ENCODE measurements at regions not wholly inside any gene's neighbourhood (a gene's known extent, or its start where the extent isn't known, plus 50 kb on each side); places are given as distances from the start of the nearest gene placed in this dataset.

DNA sequence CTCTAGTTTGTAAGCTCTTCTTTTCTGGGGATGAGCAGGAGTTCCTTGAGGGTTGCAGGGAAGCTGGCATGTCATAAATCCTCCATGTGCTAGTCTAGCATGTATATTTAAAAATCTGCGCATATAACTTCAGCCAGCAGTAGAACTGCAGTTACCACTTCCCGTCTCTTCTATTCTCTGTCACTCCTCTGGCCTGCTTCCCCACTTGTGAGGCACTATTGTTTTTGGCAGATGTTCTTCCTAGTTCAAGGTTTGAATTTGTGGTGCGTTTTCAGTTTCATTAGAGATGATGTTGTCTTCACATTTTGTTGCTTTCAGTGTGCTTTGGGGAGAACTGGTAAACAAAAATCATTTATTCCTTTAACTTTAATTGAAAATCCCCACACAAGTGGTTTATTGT, 169.1 kb upstream of the ZPLD1 start:
- Histone ChIP-seq H3K4me2 (ENCODE audit: low read depth, low read length, poor library complexity, severe bottlenecking) (no peak overlapping the region), H2AFZ (ENCODE audit: low read length) (peak overlapping the region; percentile 37; the same call in 1 of the 2 replicates), H3K27me3 (ENCODE audit: insufficient read depth, low read length, poor library complexity, severe bottlenecking) (no peaks in the 10 kb centered on the region), H3K4me1 (ENCODE audit: insufficient read depth, low read length, poor library complexity, severe bottlenecking) (no peaks in the 10 kb centered on the region), H3K9me2 (replicated peaks; ENCODE audit: low read depth, low read length) (no peaks in the 10 kb centered on the region), H3K9me3 (ENCODE audit: insufficient read depth, low read depth, low read length) (no peaks in the 10 kb centered on the region), H3F3A (ENCODE audit: low read depth) (no peaks in the 10 kb centered on the region), H3K36me3 (ENCODE audit: insufficient read depth, low read length) (no peaks in the 10 kb centered on the region), H3K9ac (ENCODE audit: low read depth, low read length, poor library complexity, severe bottlenecking) (no peak overlapping the region), H3K79me2 (ENCODE audit: insufficient read depth, low read length) (no peaks in the 10 kb centered on the region), H4K20me1 (ENCODE audit: insufficient read depth, low read length, poor library complexity, severe bottlenecking) (no peaks in the 10 kb centered on the region), H3K4me3 (ENCODE audit: low read length, poor library complexity, severe bottlenecking) (no peak overlapping the region)
- TF ChIP-seq, protein P1, sequence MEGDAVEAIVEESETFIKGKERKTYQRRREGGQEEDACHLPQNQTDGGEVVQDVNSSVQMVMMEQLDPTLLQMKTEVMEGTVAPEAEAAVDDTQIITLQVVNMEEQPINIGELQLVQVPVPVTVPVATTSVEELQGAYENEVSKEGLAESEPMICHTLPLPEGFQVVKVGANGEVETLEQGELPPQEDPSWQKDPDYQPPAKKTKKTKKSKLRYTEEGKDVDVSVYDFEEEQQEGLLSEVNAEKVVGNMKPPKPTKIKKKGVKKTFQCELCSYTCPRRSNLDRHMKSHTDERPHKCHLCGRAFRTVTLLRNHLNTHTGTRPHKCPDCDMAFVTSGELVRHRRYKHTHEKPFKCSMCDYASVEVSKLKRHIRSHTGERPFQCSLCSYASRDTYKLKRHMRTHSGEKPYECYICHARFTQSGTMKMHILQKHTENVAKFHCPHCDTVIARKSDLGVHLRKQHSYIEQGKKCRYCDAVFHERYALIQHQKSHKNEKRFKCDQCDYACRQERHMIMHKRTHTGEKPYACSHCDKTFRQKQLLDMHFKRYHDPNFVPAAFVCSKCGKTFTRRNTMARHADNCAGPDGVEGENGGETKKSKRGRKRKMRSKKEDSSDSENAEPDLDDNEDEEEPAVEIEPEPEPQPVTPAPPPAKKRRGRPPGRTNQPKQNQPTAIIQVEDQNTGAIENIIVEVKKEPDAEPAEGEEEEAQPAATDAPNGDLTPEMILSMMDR (conservative IDR thresholded peaks at IDR 0.05; ENCODE audit: low read length), result no peak
- TF ChIP-seq EZH2phosphoT487 (IDR thresholded peaks at IDR 0.05; ENCODE audit: borderline replicate concordance), result no peak

GRCh38 chr3:102269406-102269805, 165.4 kb upstream of the ZPLD1 start:
- TF ChIP-seq, protein P1 (conservative IDR thresholded peaks at IDR 0.05; ENCODE audit: low read length), result no peak
- no peak for TF ChIP-seq EZH2phosphoT487 (IDR thresholded peaks at IDR 0.05; ENCODE audit: borderline replicate concordance)
- no peaks in the 10 kb centered on the region for H3K4me1 ChIP-seq (ENCODE audit: insufficient read depth, low read length, poor library complexity, severe bottlenecking)
- no peak overlapping the region for H3K9ac ChIP-seq (ENCODE audit: low read depth, low read length, poor library complexity, severe bottlenecking)
- no peak overlapping the region for H3K4me2 ChIP-seq (ENCODE audit: low read depth, low read length, poor library complexity, severe bottlenecking)
- no peaks in the 10 kb centered on the region for H3K36me3 ChIP-seq (ENCODE audit: insufficient read depth, low read length)
- H3K79me2 ChIP-seq (ENCODE audit: insufficient read depth, low read length), result no peaks in the 10 kb centered on the region
- H3K4me3 ChIP-seq (ENCODE audit: low read length, poor library complexity, severe bottlenecking), result no peak overlapping the region
- no peaks in the 10 kb centered on the region for H3K9me2 ChIP-seq (replicated peaks; ENCODE audit: low read depth, low read length)
- no peak overlapping the region for H2AFZ ChIP-seq (ENCODE audit: low read length)
- H4K20me1 ChIP-seq (ENCODE audit: insufficient read depth, low read length, poor library complexity, severe bottlenecking), result no peaks in the 10 kb centered on the region
- H3K27me3 ChIP-seq (ENCODE audit: insufficient read depth, low read length, poor library complexity, severe bottlenecking), result no peaks in the 10 kb centered on the region
- H3F3A ChIP-seq (ENCODE audit: low read depth), result no peaks in the 10 kb centered on the region
- no peaks in the 10 kb centered on the region for H3K9me3 ChIP-seq (ENCODE audit: insufficient read depth, low read depth, low read length)

- Histone ChIP-seq H3K4me3 (ENCODE audit: low read length, poor library complexity, severe bottlenecking) (no peak overlapping the region), H3K36me3 (ENCODE audit: insufficient read depth, low read length) (no peaks in the 10 kb centered on the region), H2AFZ (ENCODE audit: low read length) (no peak overlapping the region), H3K27me3 (ENCODE audit: insufficient read depth, low read length, poor library complexity, severe bottlenecking) (no peaks in the 10 kb centered on the region), H3K9me2 (replicated peaks; ENCODE audit: low read depth, low read length) (no peaks in the 10 kb centered on the region), H3K4me2 (ENCODE audit: low read depth, low read length, poor library complexity, severe bottlenecking) (no peak overlapping the region), H3K79me2 (ENCODE audit: insufficient read depth, low read length) (no peaks in the 10 kb centered on the region), H3F3A (ENCODE audit: low read depth) (no peaks in the 10 kb centered on the region), H3K9me3 (ENCODE audit: insufficient read depth, low read depth, low read length) (no peaks in the 10 kb centered on the region), H3K9ac (ENCODE audit: low read depth, low read length, poor library complexity, severe bottlenecking) (no peak overlapping the region), H3K4me1 (ENCODE audit: insufficient read depth, low read length, poor library complexity, severe bottlenecking) (no peaks in the 10 kb centered on the region), H4K20me1 (ENCODE audit: insufficient read depth, low read length, poor library complexity, severe bottlenecking) (no peaks in the 10 kb centered on the region)
- TF ChIP-seq, protein P1 (conservative IDR thresholded peaks at IDR 0.05; ENCODE audit: low read length), result no peak
- TF ChIP-seq EZH2phosphoT487 (IDR thresholded peaks at IDR 0.05; ENCODE audit: borderline replicate concordance), result no peak
Measured at GRCh38 chr3:102290241-102290640, 144.6 kb upstream of the ZPLD1 start.

Data from Loucy (cell line).